Tongue (tissue), 1 donor: ENCODE measurements at regions not wholly inside any gene's neighbourhood (a gene's known extent, or its start where the extent isn't known, plus 50 kb on each side); places are given as distances from the start of the nearest gene placed in this dataset.
A peak's percentile ranks its signal among the peaks of the same experiment; 100 is the strongest.
"Not testable (repeated sequence)": the region's sequence is repeated elsewhere in the genome, so short reads cannot be mapped to it uniquely, and the experiment has no call there.

Source experiments
- DNase-seq: peaks from one replicate; pipeline ENCODE4 v3.0.0-alpha.2; 2015

DNA sequence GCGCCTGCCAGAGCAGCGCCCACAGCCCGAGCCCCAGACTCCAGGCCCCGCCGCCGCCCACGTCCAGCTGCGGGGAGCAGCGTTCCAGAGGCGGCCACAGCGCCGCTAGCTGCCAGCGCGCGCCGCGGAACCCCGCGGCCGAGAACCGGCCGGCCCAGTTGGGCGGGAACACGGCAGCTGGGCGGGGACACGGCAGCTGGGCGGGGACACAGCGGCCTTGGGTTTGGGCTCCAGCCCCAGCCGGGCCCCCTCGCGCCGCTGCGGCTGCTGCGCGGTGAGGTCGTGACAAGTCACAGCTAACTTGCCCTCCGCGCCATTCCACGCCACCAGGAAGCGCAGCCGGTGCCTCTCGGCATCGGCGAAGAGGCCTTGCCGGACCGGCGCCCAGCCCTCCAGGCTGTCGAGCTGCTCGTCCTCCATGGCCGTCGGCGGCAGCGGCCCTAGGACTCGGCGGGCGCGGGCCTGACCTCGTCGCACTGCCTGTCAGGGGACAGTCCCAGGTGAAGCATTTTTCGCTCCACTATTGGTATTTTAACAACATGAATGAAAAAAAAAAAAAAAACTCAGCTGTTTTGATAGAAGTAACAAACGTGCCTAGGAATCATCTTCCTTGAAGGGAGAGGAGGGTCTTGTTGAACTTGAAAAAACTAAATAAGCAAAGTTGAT is 56.6 kb upstream of the GOLGA8N start:
- DNase-seq: peak; percentile 16

DNA sequence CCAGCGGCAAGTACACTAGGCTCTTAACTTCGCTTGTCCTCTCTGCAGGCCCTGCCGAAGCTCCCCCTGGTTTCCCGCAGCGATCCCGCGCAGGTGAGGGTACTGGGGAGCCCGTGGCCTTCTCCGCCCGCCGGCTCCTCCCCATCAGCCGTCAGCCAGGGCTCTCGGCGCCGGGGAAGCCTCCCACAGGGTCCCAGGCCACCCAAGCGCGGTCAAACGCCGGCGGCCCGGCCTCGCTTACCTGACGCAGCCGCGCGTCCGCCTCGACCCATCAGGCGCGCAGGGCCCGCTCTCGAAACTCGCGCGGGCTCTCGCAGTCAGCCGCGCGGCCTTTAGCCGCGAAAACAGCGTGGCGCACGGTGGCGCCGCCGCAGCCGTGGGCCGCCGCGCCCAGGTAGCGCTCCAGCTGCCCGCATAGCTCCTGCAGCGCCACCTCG is 57.2 kb upstream of the GOLGA8N start:
- not testable (repeated sequence) for DNase-seq

DNA sequence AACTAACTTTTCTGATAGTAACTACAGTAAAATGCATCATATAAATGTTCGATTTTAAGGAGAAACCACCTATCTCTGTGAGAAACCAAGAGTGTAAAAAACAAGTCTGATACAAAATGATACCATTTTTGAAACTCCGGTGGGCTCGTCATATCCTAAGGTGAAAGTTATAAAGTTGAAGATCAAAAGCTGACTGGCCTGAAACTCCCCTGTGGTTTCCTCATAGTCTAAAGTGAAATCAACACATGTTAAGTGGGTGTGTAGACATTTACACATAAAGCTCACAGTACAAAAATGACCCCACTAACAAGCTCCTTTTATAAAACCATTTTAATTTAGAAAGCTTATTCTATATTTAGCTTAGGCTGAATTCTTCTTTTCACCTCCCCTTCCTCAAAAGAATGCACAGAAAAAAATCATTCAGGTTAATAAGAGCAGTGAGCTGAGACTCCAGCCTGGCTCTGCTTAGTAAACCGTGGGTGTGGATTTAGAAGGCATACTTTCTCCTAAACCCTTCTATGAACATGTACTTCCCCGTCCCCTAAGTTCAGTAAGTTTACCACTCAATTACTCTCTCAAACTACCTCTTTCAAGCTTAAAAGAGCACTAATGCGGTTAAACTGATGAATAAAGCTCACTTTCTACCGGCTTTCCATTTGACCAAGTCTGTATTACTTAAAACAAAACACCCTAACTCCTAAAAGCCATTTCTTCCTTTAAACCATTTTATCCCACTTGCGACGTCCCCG is 57.9 kb upstream of the GOLGA8N start:
- DNase-seq: not testable (repeated sequence)

DNA sequence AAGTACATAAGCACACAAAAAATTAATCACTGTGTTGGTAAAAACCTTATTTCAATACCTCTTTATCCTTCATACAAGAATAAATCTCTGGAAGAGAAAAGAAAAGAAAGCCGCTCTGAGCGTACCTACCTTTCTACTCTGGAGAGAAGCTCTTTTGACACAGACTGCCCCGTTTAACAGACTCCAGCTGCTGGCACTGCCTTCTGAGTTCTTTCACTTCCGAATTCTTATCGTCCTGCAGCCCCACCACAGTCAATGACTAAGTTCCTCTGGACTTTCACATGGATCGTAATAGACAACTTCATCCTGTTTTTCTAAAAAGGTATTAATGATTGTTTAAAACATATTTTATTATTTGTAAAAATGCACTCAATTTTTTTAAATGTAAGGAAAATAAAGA is 67.5 kb upstream of the GOLGA8O start:
- DNase-seq: not testable (repeated sequence)

DNA sequence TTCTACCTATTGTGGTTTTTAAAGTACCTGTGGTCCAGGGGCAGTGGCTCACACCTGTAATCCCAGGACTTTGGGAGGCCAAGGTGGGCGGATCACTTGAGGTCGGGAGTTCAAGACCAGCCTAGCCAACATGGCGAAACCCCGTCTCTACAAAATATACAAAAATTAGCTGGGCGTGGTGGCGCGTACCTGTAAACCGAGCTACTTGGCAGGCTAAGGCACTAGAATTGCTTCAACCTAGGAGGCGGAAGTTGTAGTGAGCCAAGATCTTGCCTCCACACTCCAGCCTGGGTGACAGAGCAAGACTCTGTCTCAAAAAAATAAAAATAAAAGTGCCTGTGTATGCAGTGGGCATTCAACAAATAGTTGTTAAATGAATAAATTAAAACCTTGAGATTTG is 67.0 kb upstream of the GOLGA8O start:
- DNase-seq: not testable (repeated sequence)

DNA sequence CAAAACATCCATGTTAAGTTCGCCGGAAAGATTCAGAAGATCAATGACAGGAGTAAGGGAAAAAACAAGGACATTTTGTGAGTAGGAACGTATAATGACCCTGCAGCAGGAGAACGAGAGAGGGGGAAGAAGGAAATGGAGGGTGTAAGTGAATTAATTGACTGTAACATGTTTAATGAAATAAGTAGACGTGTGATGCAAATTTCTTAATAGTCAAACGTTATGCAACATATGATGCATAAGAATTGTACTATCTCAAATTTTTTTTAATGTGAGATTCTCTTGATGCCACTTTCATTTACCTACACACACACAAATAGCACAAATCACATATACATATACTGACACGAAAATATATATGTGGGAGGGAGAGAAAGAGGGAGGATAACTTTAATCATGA is 63.5 kb upstream of the GOLGA8O start:
- not testable (repeated sequence) for DNase-seq

DNA sequence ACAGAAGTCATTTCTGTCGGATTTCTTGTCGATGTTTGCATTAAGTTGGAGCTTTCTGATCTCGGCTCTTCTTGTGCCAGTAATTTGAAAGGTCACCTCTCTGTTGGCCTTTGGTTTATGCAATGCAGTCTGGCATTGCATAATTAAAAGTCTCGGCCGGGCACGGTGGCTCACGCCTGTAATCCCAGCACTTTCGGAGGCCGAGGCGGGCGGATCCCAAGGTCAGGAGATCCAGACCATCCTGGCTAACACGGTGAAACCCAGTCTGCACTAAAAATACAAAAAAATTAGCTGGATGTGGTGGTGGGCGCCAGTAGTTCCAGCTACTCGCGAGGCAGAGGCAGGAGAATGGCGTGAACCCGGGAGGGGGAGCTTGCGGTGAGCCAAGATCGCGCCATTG is 62.6 kb upstream of the GOLGA8O start:
- not testable (repeated sequence) for DNase-seq

DNA sequence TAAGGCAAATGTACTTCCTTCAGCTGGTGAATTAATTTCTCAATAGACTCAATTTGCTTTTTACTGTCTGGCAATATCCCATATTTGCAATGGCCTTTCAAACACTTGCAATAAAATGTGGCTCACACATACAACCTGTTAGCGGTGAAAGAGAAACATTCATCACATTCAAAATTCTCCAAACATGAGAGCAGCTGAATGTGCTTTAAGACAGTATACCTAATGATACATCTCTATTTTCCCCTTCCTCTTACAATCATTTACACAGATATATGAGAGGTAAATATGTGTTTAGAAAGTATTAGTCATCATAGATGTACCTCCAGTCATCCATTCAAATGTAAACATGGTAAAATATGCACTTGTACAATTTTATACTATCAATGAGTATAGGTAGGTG is 61.5 kb upstream of the GOLGA8O start:
- DNase-seq: not testable (repeated sequence)

DNA sequence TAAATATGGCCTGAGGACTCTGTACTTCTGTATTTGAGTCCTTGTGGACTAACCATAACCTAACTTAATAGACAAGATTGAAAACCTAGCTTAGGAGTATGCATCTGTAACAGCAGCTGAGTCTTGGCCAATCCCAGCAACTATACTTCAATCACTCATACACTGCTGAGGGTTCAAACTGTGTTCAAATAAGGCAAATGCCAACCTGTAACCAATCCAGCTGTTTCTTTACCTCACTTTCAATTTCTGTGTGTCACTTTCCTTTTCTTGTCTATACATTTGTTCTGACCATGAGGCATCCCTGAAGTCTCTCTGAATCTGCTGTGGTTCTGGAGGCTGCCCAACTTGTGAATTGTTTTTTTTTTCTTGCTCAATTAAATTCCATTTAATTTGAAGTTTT is 57.9 kb upstream of the GOLGA8O start:
- DNase-seq: not testable (repeated sequence)

DNA sequence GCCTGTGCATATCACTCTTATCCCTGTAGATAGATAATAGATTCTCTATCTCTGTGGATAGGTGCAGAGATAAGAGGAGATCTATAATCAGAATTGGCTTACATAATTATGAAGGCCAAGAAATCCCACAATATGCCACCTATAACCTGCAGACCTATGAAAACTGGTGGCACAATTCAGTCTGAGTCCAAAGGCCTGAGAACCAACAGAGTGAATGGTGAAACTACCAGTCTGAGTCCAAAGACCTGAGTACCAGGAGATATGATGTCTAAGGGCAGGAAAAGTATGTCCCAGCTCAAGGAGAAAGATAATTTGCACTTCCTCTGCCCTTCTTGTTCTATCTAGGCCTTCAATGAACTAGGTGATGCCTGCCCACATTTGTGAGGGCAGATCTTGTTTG is 54.6 kb upstream of the GOLGA8O start:
- not testable (repeated sequence) for DNase-seq

DNA sequence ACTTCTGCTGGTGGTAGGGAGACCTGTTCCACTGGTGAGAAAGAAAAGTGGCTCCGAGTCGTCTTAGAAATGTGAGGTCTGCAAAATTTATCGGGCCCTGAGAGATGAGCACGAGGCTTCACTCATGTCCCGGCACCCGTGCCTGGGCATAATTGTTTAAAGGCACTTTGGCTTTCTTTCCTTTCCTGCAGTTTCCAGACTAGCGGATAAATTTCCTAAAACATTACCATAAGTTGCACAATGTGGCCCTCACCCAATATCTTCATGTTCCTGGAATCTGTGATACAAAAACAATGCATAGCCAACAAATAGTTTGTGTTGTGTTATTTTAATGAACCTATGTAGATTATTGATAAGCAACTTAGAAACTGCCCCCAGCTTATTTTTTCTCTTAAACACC is 52.6 kb upstream of the GOLGA8O start:
- DNase-seq: not testable (repeated sequence)

DNA sequence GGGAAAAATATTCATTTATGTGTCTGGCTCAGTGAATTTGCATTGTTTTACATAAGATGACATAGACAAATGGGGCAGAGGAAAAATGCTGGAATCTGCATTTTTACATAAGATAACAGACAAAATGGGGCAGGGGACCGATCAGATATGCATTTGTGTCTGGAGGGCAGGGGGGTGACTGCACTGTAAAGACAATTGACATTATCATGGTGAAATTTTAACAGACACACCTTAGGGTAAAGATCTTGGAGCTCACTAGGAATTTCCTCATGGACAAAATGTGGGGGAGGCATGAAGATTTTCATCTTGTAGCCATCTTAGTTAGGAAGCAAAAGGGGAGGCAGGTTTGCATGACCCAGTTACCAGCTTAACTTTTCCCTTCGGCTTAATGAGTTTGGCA is 51.4 kb upstream of the GOLGA8O start:
- not testable (repeated sequence) for DNase-seq

DNA sequence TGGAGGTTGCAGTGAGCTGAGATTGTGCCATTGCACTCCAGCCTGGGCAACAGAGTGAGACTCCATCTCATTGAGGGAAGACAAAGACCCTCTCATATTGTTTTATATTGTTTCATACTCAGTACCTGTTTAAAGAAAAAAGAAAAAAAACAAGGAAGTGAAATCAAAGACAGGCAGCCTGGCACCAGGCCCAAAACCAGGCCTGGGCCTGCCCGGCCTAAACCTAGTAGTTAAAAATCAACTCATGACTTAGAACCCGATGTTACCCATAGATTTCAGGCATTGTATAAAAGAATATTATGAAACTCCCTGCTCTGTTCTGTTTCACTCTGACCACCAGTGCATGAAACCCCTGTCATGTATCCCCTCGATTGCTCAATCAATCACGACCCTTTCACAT is 50.2 kb upstream of the GOLGA8O start:
- DNase-seq: not testable (repeated sequence)
